ENCODE measurements at regions not wholly inside any gene's neighbourhood (a gene's known extent, or its start where the extent isn't known, plus 50 kb on each side); places are given as distances from the start of the nearest gene placed in this dataset.

DNA sequence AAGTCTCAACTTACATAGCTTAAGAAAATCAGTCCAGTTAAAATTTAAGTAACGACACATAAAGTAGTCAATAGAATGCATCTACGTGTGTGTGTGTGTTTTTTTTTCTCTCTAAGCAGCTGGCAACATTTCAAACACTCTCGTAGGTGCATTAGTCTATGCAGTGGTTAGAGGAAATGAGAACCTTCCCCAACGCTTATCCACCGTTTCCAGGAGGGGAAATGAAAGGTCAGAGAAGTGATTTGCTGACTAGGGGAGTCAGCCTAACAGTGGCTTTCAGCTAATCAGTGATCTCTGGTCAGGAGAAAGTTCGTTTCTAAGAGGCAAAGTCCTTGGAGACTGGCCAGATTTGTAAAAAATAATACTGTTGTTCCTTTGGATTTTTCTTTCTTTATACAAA, 806.6 kb downstream of the C6orf118 start:
- Histone ChIP-seq H3K9ac (ENCODE audit: low read length) (no peak overlapping the region), H3K36me3 (replicated peaks; ENCODE audit: low read depth, low read length) (no peaks in the 10 kb centered on the region), H3K27ac (ENCODE audit: low read length) (no peak overlapping the region), H3K4me1 (ENCODE audit: low read length) (no peaks in the 10 kb centered on the region), H3K9me3 (ENCODE audit: insufficient read depth, low read length) (no peaks in the 10 kb centered on the region), H3K4me3 (ENCODE audit: low read length) (no peak overlapping the region), H2AFZ (ENCODE audit: low read depth, low read length) (no peak overlapping the region), H3K27me3 (ENCODE audit: low read depth, low read length) (no peaks in the 10 kb centered on the region), H3K4me2 (ENCODE audit: low read length) (no peak overlapping the region), H3K79me2 (ENCODE audit: low read length) (no peaks in the 10 kb centered on the region), H4K20me1 (ENCODE audit: insufficient read depth, low read length) (no peaks in the 10 kb centered on the region)
- no peak for TF ChIP-seq EZH2phosphoT487 (IDR thresholded peaks at IDR 0.05; ENCODE audit: low read depth)
- TF ChIP-seq, protein P1, sequence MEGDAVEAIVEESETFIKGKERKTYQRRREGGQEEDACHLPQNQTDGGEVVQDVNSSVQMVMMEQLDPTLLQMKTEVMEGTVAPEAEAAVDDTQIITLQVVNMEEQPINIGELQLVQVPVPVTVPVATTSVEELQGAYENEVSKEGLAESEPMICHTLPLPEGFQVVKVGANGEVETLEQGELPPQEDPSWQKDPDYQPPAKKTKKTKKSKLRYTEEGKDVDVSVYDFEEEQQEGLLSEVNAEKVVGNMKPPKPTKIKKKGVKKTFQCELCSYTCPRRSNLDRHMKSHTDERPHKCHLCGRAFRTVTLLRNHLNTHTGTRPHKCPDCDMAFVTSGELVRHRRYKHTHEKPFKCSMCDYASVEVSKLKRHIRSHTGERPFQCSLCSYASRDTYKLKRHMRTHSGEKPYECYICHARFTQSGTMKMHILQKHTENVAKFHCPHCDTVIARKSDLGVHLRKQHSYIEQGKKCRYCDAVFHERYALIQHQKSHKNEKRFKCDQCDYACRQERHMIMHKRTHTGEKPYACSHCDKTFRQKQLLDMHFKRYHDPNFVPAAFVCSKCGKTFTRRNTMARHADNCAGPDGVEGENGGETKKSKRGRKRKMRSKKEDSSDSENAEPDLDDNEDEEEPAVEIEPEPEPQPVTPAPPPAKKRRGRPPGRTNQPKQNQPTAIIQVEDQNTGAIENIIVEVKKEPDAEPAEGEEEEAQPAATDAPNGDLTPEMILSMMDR (IDR thresholded peaks at IDR 0.05; ENCODE audit: low read depth, low read length) = no peak

DNA sequence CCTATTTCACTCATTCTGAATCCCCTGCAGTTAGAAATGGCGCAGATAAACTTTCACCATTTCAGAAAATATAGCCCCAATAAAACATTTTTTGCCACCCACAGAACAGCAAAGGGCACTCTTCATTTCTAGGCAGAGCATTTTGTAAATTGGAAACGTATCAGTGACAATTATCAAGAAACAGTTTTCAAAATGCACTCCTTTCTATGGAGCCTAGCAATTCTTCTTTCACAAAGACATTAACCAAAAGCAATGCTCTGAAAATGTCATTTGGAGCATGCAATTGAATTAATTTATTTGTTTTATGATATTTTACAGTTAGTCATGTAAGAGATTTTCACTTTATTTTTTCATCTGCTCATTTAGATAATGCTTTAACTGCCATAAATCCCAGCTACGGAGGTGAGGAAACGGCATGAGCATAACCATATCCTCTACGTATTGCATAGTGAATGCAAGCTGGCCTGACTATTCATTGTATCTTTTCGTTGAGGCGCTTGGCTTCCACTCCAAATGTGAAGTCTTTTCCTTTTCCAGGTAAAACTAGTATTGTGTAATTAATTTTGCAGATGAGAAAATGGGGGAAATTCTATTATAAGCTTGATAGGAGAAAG, 813.4 kb downstream of the C6orf118 start:
- no peak overlapping the region for H3K27ac ChIP-seq (ENCODE audit: low read length)
- H2AFZ ChIP-seq (ENCODE audit: low read depth, low read length) = no peak overlapping the region
- no peak overlapping the region for H3K9ac ChIP-seq (ENCODE audit: low read length)
- no peaks in the 10 kb centered on the region for H3K79me2 ChIP-seq (ENCODE audit: low read length)
- no peaks in the 10 kb centered on the region for H3K27me3 ChIP-seq (ENCODE audit: low read depth, low read length)
- H3K36me3 ChIP-seq (replicated peaks; ENCODE audit: low read depth, low read length) = no peaks in the 10 kb centered on the region
- TF ChIP-seq EZH2phosphoT487 (IDR thresholded peaks at IDR 0.05; ENCODE audit: low read depth) = no peak
- TF ChIP-seq, protein P1 (IDR thresholded peaks at IDR 0.05; ENCODE audit: low read depth, low read length) = no peak
- H3K4me2 ChIP-seq (ENCODE audit: low read length) = no peak overlapping the region
- H3K4me3 ChIP-seq (ENCODE audit: low read length) = no peak overlapping the region
- H3K4me1 ChIP-seq (ENCODE audit: low read length) = no peaks in the 10 kb centered on the region
- no peaks in the 10 kb centered on the region for H3K9me3 ChIP-seq (ENCODE audit: insufficient read depth, low read length)
- no peaks in the 10 kb centered on the region for H4K20me1 ChIP-seq (ENCODE audit: insufficient read depth, low read length)

DNA sequence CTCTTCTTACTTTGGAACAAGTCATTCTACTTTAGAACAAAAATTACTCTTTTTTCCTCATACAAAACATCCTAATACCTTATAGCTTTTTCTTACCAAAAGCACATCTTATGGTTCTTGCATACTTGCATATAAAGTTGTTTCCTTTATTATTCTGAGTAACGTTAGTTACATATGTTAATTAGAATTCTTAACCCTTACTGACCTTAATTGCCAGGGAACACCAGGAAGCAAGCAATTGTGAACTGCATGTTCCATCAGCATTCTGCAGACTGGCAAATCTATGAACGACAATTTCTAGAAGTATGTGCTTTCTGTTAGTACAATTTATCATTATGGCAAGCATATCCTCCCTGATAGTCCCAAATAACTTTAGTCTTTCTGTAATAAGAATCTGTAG, 831.0 kb downstream of the C6orf118 start:
- H3K4me2 ChIP-seq (ENCODE audit: low read length) = no peak overlapping the region
- H3K4me1 ChIP-seq (ENCODE audit: low read length) = no peaks in the 10 kb centered on the region
- H4K20me1 ChIP-seq (ENCODE audit: insufficient read depth, low read length) = no peaks in the 10 kb centered on the region
- H3K4me3 ChIP-seq (ENCODE audit: low read length) = no peak overlapping the region
- H3K79me2 ChIP-seq (ENCODE audit: low read length) = no peaks in the 10 kb centered on the region
- H3K9ac ChIP-seq (ENCODE audit: low read length) = no peak overlapping the region
- H3K36me3 ChIP-seq (replicated peaks; ENCODE audit: low read depth, low read length) = no peaks in the 10 kb centered on the region
- H3K27ac ChIP-seq (ENCODE audit: low read length) = no peak overlapping the region
- no peaks in the 10 kb centered on the region for H3K27me3 ChIP-seq (ENCODE audit: low read depth, low read length)
- no peak overlapping the region for H2AFZ ChIP-seq (ENCODE audit: low read depth, low read length)
- no peaks in the 10 kb centered on the region for H3K9me3 ChIP-seq (ENCODE audit: insufficient read depth, low read length)
- TF ChIP-seq, protein P1 (IDR thresholded peaks at IDR 0.05; ENCODE audit: low read depth, low read length) = no peak
- TF ChIP-seq EZH2phosphoT487 (IDR thresholded peaks at IDR 0.05; ENCODE audit: low read depth) = no peak

DNA sequence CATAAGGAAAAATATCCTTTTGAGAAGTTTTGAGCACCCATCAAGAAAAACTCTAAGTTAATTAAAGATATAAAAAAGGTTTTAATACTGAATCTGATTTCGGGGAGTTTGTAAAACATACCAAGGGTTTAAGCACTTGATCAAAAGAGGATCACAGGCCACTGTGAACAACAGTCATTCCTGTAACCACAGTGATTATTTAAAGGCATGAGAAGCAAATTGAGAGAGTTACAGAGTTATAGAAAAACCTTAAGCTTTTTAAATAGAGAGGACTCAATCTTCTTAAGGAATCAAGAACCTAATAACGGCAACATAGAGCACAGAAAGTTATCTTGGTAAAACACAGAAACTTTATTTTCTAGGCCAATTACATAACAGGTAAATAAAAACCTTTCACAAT, 831.6 kb downstream of the C6orf118 start:
- Histone ChIP-seq H4K20me1 (ENCODE audit: insufficient read depth, low read length) (no peaks in the 10 kb centered on the region), H3K4me1 (ENCODE audit: low read length) (no peaks in the 10 kb centered on the region), H3K36me3 (replicated peaks; ENCODE audit: low read depth, low read length) (no peaks in the 10 kb centered on the region), H3K4me2 (ENCODE audit: low read length) (no peak overlapping the region), H2AFZ (ENCODE audit: low read depth, low read length) (no peak overlapping the region), H3K27me3 (ENCODE audit: low read depth, low read length) (no peaks in the 10 kb centered on the region), H3K9me3 (ENCODE audit: insufficient read depth, low read length) (no peaks in the 10 kb centered on the region), H3K4me3 (ENCODE audit: low read length) (no peak overlapping the region), H3K27ac (ENCODE audit: low read length) (no peak overlapping the region), H3K9ac (ENCODE audit: low read length) (no peak overlapping the region), H3K79me2 (ENCODE audit: low read length) (no peaks in the 10 kb centered on the region)
- no peak for TF ChIP-seq EZH2phosphoT487 (IDR thresholded peaks at IDR 0.05; ENCODE audit: low read depth)
- TF ChIP-seq, protein P1 (IDR thresholded peaks at IDR 0.05; ENCODE audit: low read depth, low read length) = no peak
